GM12801 (cell line): ENCODE measurements at regions not wholly inside any gene's neighbourhood (a gene's known extent, or its start where the extent isn't known, plus 50 kb on each side); places are given as distances from the start of the nearest gene placed in this dataset.

Experiments
- CTCF ChIP-seq: IDR thresholded peaks from one replicate; pipeline ENCODE4 v1.5.1; 2011; ENCODE audit warnings: control low read depth; ENCODE audit not compliant: insufficient read length; ENCODE audit errors: extremely low read depth

DNA sequence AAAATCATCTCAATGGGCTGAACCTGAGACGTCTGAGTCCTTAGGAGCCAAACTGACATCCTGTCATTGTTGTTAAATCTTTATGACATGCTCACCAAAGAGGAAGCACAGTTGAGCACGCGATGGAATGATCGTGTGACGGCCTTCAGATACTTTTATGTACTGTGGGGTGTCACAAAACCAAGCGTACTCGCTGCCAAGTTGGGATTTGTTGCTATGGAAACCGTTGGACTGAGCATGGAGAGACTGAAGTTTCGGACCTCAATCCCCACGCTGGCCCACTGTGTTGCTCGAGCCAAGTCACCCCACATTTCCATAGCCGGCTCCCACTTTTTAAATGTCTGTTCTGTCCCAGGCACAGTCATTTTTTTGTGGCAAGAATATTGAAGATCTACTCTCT is 222.8 kb upstream of the SDK2 start:
- no peak for TF ChIP-seq CTCF

GRCh38 chr17:73870068-73870467 is 225.8 kb upstream of the SDK2 start:
- no peak for TF ChIP-seq CTCF

DNA sequence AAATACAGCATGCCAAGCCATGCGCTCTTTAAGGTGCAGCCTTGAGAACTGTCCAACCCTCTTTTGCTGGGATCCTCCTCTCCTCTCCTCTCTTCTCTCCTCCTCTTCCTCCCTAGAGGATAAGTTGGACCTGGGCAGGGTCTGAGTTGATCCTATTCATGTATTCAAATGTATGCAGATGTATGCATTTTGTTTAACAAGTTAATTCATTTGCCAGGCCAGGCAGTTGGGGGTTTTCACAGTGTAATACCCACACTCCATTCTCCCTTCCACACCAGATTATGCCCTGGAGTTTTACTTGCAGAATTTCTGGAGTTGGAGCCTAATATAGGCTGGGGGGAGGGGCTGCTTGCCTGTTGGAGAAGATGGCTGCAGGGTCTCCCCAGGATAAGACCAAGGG is 226.2 kb upstream of the SDK2 start:
- no peak for TF ChIP-seq CTCF

GRCh38 chr17:73872816-73873215 is 228.6 kb upstream of the SDK2 start:
- TF ChIP-seq CTCF: no peak

- no peak for TF ChIP-seq CTCF
These were observed 229.9 kb upstream of the SDK2 start for GRCh38 chr17:73874008-73874720.

GRCh38 chr17:73875346-73875745 is 231.1 kb upstream of the SDK2 start:
- TF ChIP-seq CTCF: no peak

- TF ChIP-seq CTCF: no peak
These were observed 233.7 kb upstream of the SDK2 start for GRCh38 chr17:73877962-73878361.
